ENCODE measurements at regions not wholly inside any gene's neighbourhood (a gene's known extent, or its start where the extent isn't known, plus 50 kb on each side); places are given as distances from the start of the nearest gene placed in this dataset.

DNA sequence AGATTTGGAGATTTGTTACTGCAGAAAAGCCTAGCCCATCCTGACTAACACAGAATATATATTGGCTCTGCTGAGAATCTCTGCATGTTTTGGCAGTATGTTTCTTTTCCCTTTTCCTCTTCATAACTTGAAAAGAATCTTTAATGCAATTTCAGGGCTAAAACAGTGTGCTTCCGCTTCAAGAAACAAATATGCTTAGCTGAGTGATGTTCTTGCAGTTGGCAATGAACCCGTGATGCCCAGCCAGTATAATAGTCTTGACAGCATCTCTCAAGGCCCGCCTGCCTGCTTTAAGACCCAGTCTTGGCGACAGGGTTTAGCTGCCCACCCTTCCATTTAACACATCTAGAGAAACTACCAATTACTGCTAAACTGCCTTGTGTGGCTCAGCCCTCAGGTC is 184.5 kb downstream of the INO80D start:
- no peak overlapping the region for H3K4me3 ChIP-seq
- H3K4me1 ChIP-seq = no peaks in the 10 kb centered on the region
- no peak overlapping the region for H3K27ac ChIP-seq
- H3K9me3 ChIP-seq = no peaks in the 10 kb centered on the region
- DNase-seq (ENCODE audit: low spot score) = no peak
- TF ChIP-seq, protein P1, sequence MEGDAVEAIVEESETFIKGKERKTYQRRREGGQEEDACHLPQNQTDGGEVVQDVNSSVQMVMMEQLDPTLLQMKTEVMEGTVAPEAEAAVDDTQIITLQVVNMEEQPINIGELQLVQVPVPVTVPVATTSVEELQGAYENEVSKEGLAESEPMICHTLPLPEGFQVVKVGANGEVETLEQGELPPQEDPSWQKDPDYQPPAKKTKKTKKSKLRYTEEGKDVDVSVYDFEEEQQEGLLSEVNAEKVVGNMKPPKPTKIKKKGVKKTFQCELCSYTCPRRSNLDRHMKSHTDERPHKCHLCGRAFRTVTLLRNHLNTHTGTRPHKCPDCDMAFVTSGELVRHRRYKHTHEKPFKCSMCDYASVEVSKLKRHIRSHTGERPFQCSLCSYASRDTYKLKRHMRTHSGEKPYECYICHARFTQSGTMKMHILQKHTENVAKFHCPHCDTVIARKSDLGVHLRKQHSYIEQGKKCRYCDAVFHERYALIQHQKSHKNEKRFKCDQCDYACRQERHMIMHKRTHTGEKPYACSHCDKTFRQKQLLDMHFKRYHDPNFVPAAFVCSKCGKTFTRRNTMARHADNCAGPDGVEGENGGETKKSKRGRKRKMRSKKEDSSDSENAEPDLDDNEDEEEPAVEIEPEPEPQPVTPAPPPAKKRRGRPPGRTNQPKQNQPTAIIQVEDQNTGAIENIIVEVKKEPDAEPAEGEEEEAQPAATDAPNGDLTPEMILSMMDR (IDR thresholded peaks at IDR 0.05) = no peak
- no peaks in the 10 kb centered on the region for H3K27me3 ChIP-seq
- no peaks in the 10 kb centered on the region for H3K36me3 ChIP-seq

GRCh38 chr2:205898744-205899143 is 187.2 kb downstream of the INO80D start:
- no peaks in the 10 kb centered on the region for H3K36me3 ChIP-seq
- no peak overlapping the region for H3K27ac ChIP-seq
- H3K4me3 ChIP-seq = no peak overlapping the region
- no peaks in the 10 kb centered on the region for H3K9me3 ChIP-seq
- no peaks in the 10 kb centered on the region for H3K4me1 ChIP-seq
- no peaks in the 10 kb centered on the region for H3K27me3 ChIP-seq
- TF ChIP-seq, protein P1 (IDR thresholded peaks at IDR 0.05) = no peak
- DNase-seq (ENCODE audit: low spot score) = no peak

DNA sequence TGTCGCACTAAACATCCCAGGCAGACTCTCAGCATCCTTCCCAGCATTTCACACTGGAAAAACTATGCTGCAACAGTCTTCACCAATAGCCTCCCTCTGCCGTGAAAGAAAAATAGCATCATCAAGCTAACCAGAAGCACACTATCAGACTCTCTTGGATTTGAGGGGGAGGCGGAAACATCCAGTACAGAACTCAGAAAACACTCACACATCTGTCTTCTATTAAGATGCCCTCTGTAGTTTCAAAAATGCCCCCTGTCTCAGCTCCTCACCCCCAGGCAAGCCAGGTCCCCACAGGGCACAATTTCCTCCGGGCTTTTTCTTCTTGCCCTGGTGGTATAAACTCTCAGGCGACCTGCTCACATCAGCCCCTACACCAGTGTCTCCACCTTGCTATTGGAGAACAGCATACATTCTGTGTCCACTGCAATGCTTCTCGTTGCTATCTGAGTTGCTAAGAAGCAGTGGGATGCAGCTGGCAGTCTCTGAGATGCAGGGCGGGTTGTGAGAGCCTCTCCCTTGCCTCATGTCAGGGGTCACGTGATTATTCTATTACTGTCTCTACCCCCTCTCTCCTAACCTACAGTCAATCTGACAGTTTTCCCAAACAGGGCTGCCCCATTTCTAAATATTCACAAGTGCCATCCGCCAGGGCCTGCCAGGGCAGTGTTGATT is 189.9 kb downstream of the INO80D start:
- Histone ChIP-seq H3K4me1 (no peaks in the 10 kb centered on the region), H3K27me3 (no peaks in the 10 kb centered on the region), H3K9me3 (no peaks in the 10 kb centered on the region), H3K4me3 (no peak overlapping the region), H3K36me3 (no peaks in the 10 kb centered on the region), H3K27ac (no peak overlapping the region)
- TF ChIP-seq, protein P1 (IDR thresholded peaks at IDR 0.05) = no peak
- DNase-seq (ENCODE audit: low spot score) = no peak

- Histone ChIP-seq H3K9me3 (no peaks in the 10 kb centered on the region), H3K4me3 (no peak overlapping the region), H3K4me1 (no peaks in the 10 kb centered on the region), H3K36me3 (no peaks in the 10 kb centered on the region), H3K27ac (no peak overlapping the region), H3K27me3 (no peaks in the 10 kb centered on the region)
- TF ChIP-seq, protein P1 (IDR thresholded peaks at IDR 0.05) = no peak
- no peak for DNase-seq (ENCODE audit: low spot score)
Measured at GRCh38 chr2:205892665-205893259, 193.2 kb downstream of the INO80D start.

DNA sequence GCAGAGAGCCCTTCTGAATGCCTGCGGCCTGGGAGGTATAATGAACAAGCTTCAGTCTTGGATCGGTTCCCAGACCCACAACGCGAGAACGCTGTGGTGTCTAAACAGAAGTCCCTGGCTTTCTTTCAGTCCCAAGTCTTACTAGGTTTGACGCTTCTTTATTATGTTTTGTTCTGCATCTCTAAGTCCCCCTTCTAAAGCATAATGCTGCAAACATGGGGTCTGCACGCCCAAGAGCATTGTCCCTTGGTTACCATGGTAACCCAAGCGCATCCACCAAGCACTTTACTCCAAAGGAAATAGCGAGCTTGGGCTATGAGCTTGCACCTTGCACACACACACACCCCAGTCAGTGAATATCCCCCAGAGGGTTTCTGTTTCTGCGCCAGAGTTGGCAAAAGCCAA is 193.7 kb downstream of the INO80D start:
- H3K4me1 ChIP-seq = no peaks in the 10 kb centered on the region
- H3K4me3 ChIP-seq = no peak overlapping the region
- no peaks in the 10 kb centered on the region for H3K9me3 ChIP-seq
- TF ChIP-seq, protein P1 (IDR thresholded peaks at IDR 0.05) = no peak
- no peak for DNase-seq (ENCODE audit: low spot score)
- no peaks in the 10 kb centered on the region for H3K27me3 ChIP-seq
- H3K36me3 ChIP-seq = no peaks in the 10 kb centered on the region
- H3K27ac ChIP-seq = no peak overlapping the region

DNA sequence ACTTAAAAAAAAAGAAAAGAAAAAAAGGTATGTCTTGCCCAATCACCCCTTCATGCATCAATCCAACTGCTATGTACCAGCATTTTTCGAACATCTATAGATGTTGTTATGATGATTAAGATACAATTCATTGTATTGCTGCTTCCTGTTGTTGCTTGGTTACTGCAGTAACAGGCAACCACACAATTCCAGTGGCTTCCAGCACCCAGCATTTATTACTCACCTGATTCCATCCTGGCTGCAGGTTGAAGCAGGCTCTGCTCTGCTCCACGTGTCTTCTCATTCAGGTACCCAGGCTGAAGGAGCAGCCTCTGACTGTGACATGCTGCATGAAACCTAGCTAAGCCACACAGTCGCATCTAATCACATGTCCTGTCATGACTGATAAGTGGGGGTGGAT is 196.9 kb downstream of the INO80D start:
- no peaks in the 10 kb centered on the region for H3K27me3 ChIP-seq
- H3K36me3 ChIP-seq = no peaks in the 10 kb centered on the region
- TF ChIP-seq, protein P1 (IDR thresholded peaks at IDR 0.05) = no peak
- DNase-seq (ENCODE audit: low spot score) = no peak
- no peak overlapping the region for H3K27ac ChIP-seq
- H3K9me3 ChIP-seq = no peaks in the 10 kb centered on the region
- H3K4me3 ChIP-seq = no peak overlapping the region
- H3K4me1 ChIP-seq = no peaks in the 10 kb centered on the region

Data from right atrium auricular region (tissue), 2 donors.